Endometrium (tissue), 2 donors: ENCODE measurements at regions not wholly inside any gene's neighbourhood (a gene's known extent, or its start where the extent isn't known, plus 50 kb on each side); places are given as distances from the start of the nearest gene placed in this dataset.
"Not testable (repeated sequence)": the region's sequence is repeated elsewhere in the genome, so short reads cannot be mapped to it uniquely, and the experiment has no call there.

Experiments
- FAIRE-seq: peaks from 2 replicates; lab custom pipeline; 2012; peaks lifted over from hg19 to GRCh38; lab: Jason Lieb, UNC
- donor health status: control.
- donor health status: control.

GRCh38 chr6:82118150-82118562, 129.4 kb downstream of the IBTK start:
- FAIRE-seq: no peak

GRCh38 chr6:82114748-82115147, 132.8 kb downstream of the IBTK start:
- FAIRE-seq: no peak

GRCh38 chr6:82113231-82113630, 134.3 kb downstream of the IBTK start:
- no peak for FAIRE-seq

- FAIRE-seq: no peak
Measured at GRCh38 chr6:82111818-82112217, 135.7 kb downstream of the IBTK start.

- FAIRE-seq: no peak
Measured at GRCh38 chr6:82111114-82111513, 136.4 kb downstream of the IBTK start.

GRCh38 chr6:82103171-82103570, 144.4 kb downstream of the IBTK start:
- FAIRE-seq: not testable (repeated sequence)

- not testable (repeated sequence) for FAIRE-seq
Measured at GRCh38 chr6:82101374-82102114, 146.0 kb downstream of the IBTK start.

GRCh38 chr6:82100763-82101162, 146.8 kb downstream of the IBTK start:
- FAIRE-seq: not testable (repeated sequence)

GRCh38 chr6:82097676-82098075, 149.9 kb downstream of the IBTK start:
- no peak for FAIRE-seq

- no peak for FAIRE-seq
Measured at GRCh38 chr6:82095091-82095490, 152.5 kb downstream of the IBTK start.

- FAIRE-seq: no peak
Measured at GRCh38 chr6:82094166-82094806, 153.3 kb downstream of the IBTK start.

GRCh38 chr6:82088978-82089771, 158.4 kb downstream of the IBTK start:
- FAIRE-seq: no peak

- no peak for FAIRE-seq
Measured at GRCh38 chr6:82086944-82087343, 160.6 kb downstream of the IBTK start.

GRCh38 chr6:82085701-82086100, 161.8 kb downstream of the IBTK start:
- no peak for FAIRE-seq

- no peak for FAIRE-seq
Measured at GRCh38 chr6:82084324-82084920, 163.1 kb downstream of the IBTK start.

- FAIRE-seq: no peak
Measured at GRCh38 chr6:82083646-82084045, 163.9 kb downstream of the IBTK start.

- no peak for FAIRE-seq
Measured at GRCh38 chr6:82080767-82081166, 166.8 kb downstream of the IBTK start.

- FAIRE-seq: no peak
Measured at GRCh38 chr6:82078286-82078908, 169.1 kb downstream of the IBTK start.

GRCh38 chr6:82076916-82077315, 170.6 kb downstream of the IBTK start:
- no peak for FAIRE-seq

GRCh38 chr6:82074556-82074955, 173.0 kb downstream of the IBTK start:
- no peak for FAIRE-seq

GRCh38 chr6:82073484-82073883, 174.1 kb downstream of the IBTK start:
- no peak for FAIRE-seq

GRCh38 chr6:82072751-82073150, 174.8 kb downstream of the IBTK start:
- no peak for FAIRE-seq
